ENCODE measurements at regions not wholly inside any gene's neighbourhood (a gene's known extent, or its start where the extent isn't known, plus 50 kb on each side); places are given as distances from the start of the nearest gene placed in this dataset.
"Not testable (repeated sequence)": the region's sequence is repeated elsewhere in the genome, so short reads cannot be mapped to it uniquely, and the experiment has no call there.

GRCh38 chr1:161454865-161455707 is 50.2 kb upstream of the FCGR2A start:
- H3K4me1 ChIP-seq; H3K9me3 ChIP-seq; H3K27me3 ChIP-seq; H3K36me3 ChIP-seq; H3K27ac ChIP-seq; intact Hi-C loops (cut with DNase I); H3K4me3 ChIP-seq; DNase-seq: not testable (repeated sequence)
- peak; percentile 3 for ATAC-seq

GRCh38 chr1:161453950-161454864 is 51.0 kb upstream of the FCGR2A start:
- ATAC-seq (peak; percentile 63), DNase-seq (peak; percentile 84)

GRCh38 chr1:161451698-161452348 is 53.4 kb upstream of the FCGR2A start:
- DNase-seq; H3K4me3 ChIP-seq; H3K36me3 ChIP-seq; H3K9me3 ChIP-seq; H3K27ac ChIP-seq; intact Hi-C loops (cut with DNase I); H3K27me3 ChIP-seq; H3K4me1 ChIP-seq: not testable (repeated sequence)
- ATAC-seq = peak; percentile 9

More at GRCh38 chr1:161453950-161454864, 51.0 kb upstream of the FCGR2A start:
- H3K4me3 ChIP-seq; H3K36me3 ChIP-seq; H3K27me3 ChIP-seq; intact Hi-C loops (cut with DNase I); H3K4me1 ChIP-seq; H3K27ac ChIP-seq; H3K9me3 ChIP-seq: not testable (repeated sequence)

GRCh38 chr1:161447760-161448332 is 57.4 kb upstream of the FCGR2A start:
- H3K4me3 ChIP-seq; H3K27me3 ChIP-seq; DNase-seq; H3K27ac ChIP-seq; H3K36me3 ChIP-seq; intact Hi-C loops (cut with DNase I); H3K4me1 ChIP-seq; H3K9me3 ChIP-seq: not testable (repeated sequence)
- ATAC-seq = peak; percentile 1

- H3K27me3 ChIP-seq; H3K36me3 ChIP-seq; H3K4me1 ChIP-seq; H3K27ac ChIP-seq; DNase-seq; H3K9me3 ChIP-seq; intact Hi-C loops (cut with DNase I); H3K4me3 ChIP-seq: not testable (repeated sequence)
- ATAC-seq = peak; percentile 51
Observed at GRCh38 chr1:161447040-161447759, 58.1 kb upstream of the FCGR2A start.

DNA sequence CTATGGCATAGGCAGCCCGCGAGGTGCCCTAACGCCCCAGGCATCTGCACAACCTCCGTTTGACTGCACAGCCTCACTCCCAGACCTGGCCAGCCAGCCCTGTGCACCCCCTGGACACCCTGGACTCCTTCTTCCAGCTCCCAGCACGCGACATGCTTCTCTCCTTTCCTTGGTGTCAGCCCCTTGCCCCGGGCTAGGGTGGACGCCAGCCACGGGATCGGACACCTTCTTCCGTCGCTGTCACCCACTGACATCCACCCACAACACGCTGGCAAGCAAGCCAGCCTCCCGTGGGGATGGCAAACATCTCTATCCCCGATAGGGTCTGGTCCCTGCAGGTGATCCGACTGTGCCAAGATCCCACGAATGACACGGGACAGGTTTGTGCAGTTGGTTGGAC is 60.5 kb upstream of the FCGR2A start:
- H3K9me3 ChIP-seq; H3K4me1 ChIP-seq; H3K36me3 ChIP-seq; H3K4me3 ChIP-seq; intact Hi-C loops (cut with DNase I); H3K27ac ChIP-seq; H3K27me3 ChIP-seq: not testable (repeated sequence)
- DNase-seq = peak; percentile 87
- ATAC-seq = peak; percentile 42

DNA sequence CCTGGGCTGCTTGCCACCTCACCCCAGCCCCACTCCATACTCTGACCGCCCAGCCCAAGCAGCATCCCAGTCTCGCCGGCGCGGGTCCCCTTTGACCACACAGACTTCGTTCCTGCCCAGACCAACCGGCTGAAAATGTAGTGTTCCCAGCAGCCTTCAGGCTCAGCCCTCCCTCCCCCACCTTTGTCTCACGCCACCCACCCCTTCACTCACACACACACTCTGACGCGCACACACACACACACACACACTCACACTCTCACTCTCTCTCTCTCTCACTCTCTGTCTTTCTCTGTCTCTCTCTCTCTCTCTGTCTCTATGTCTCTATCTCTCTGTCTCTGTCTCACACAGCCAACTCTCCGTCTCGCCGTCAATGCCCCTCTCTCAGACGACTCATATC is 61.0 kb upstream of the FCGR2A start:
- H3K27ac ChIP-seq; ATAC-seq; H3K27me3 ChIP-seq; H3K36me3 ChIP-seq; H3K4me3 ChIP-seq; DNase-seq; H3K4me1 ChIP-seq; H3K9me3 ChIP-seq; intact Hi-C loops (cut with DNase I): not testable (repeated sequence)

DNA sequence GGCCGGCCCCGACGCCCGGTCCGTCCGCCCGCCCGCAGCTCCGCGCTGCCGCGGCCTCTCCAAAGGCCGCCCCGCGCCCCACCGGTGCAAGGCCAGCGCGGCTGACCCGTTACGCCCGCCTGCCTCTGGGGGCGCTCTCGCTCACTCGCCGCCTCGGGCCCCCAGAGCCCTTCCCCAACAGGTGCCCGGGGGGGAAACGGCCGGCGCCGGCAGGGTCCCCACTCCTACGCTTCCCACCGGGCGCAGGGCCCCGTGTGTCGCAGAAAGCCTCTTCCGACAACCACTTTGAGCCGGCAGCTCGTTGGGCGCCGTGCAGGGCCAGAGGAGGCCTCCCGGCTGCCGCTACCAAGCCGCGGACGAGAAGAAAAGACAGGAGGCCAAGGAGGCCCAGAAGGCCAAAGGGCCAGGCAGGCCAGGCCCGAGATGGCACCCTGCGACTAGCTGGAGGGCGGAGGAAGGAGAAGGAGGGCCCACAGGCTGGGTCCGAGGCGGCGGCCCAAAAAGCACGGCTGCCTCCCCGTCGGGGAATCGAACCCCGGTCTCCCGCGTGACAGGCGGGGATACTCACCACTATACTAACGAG is 64.9 kb upstream of the FCGR2A start:
- no peaks in the 10 kb centered on the region for H3K9me3 ChIP-seq
- peak; percentile 90 for DNase-seq
- H3K4me3 ChIP-seq = peak overlapping the region; percentile 51
- H3K4me1 ChIP-seq = no peaks in the 10 kb centered on the region
- peak; percentile 68 for ATAC-seq
- TF ChIP-seq CTCF (IDR thresholded peaks at IDR 0.05) = peak; percentile 56
- no peaks in the 10 kb centered on the region for H3K36me3 ChIP-seq
- intact Hi-C loops (cut with DNase I) = no loop called here
- H3K27ac ChIP-seq = peak overlapping the region; percentile 67
- H3K27me3 ChIP-seq = no peaks in the 10 kb centered on the region

Data from upper lobe of right lung (tissue), 1 donor.